ENCODE measurements at regions not wholly inside any gene's neighbourhood (a gene's known extent, or its start where the extent isn't known, plus 50 kb on each side); places are given as distances from the start of the nearest gene placed in this dataset.

- TF ChIP-seq CTCF (IDR thresholded peaks at IDR 0.05) = no peak
These were observed 139.5 kb upstream of the LINC00305 start for GRCh38 chr18:64288432-64288831.

GRCh38 chr18:64287926-64288325, 139.0 kb upstream of the LINC00305 start:
- TF ChIP-seq CTCF (IDR thresholded peaks at IDR 0.05) = no peak

- TF ChIP-seq CTCF (IDR thresholded peaks at IDR 0.05) = no peak
These were observed 134.2 kb upstream of the LINC00305 start for GRCh38 chr18:64283059-64283458.

- no peak for TF ChIP-seq CTCF (IDR thresholded peaks at IDR 0.05)
These were observed 129.1 kb upstream of the LINC00305 start for GRCh38 chr18:64278026-64278425.

GRCh38 chr18:64276311-64277090, 127.6 kb upstream of the LINC00305 start:
- no peak for TF ChIP-seq CTCF (IDR thresholded peaks at IDR 0.05)

GRCh38 chr18:64275593-64276300, 126.9 kb upstream of the LINC00305 start:
- TF ChIP-seq CTCF (IDR thresholded peaks at IDR 0.05) = no peak

GRCh38 chr18:64273724-64274123, 124.8 kb upstream of the LINC00305 start:
- no peak for TF ChIP-seq CTCF (IDR thresholded peaks at IDR 0.05)
